Adrenal gland (tissue), 9 donors: ENCODE measurements at regions not wholly inside any gene's neighbourhood (a gene's known extent, or its start where the extent isn't known, plus 50 kb on each side); places are given as distances from the start of the nearest gene placed in this dataset.

Experiments
- DNase-seq, 7 donors: peaks; one replicate each; pipeline ENCODE4 v3.0.0-alpha.2; 2019 to 2020
- H3K27ac ChIP-seq, 5 donors: fragments of 200-600 bp; sonication (generic) in 4 of 5; 1 replicate in 3 of 5; 2 replicates in 2 of 5; pipeline versions ENCODE4 v1.5.1 to v1.8.0; 2016 to 2020; ENCODE audit warnings: mild to moderate bottlenecking in 1 of 5
- H3K27me3 ChIP-seq: fragments of 200-600 bp; 2 replicates; pipeline ENCODE4 v1.8.0; 2021
- H3K36me3 ChIP-seq, 2 donors: fragments of 200-600 bp; replicated peaks in 1 of 2; 1 replicate in 1 of 2; 2 replicates in 1 of 2; pipeline versions ENCODE4 v1.5.1 to v1.8.0; 2018 to 2022
- H3K4me1 ChIP-seq, 2 donors: fragments of 200-600 bp; replicated peaks in 1 of 2; 1 replicate in 1 of 2; 2 replicates in 1 of 2; pipeline versions ENCODE4 v1.5.1 to v1.8.0; 2018 to 2021
- H3K4me3 ChIP-seq, 4 donors: fragments of 200-600 bp; sonication (generic) in 3 of 4; one replicate each; pipeline ENCODE4 v1.5.1; 2016 to 2018
- H3K9me3 ChIP-seq, 3 donors: fragments of 200-600 bp; sonication (generic) in 1 of 3; replicated peaks in 1 of 3; 1 replicate in 2 of 3; 2 replicates in 1 of 3; pipeline versions ENCODE4 v1.5.1 to v1.8.0; 2016 to 2021
- POLR2A ChIP-seq, 2 donors: fragments of 450-650 bp; IDR thresholded peaks; one replicate each; pipeline ENCODE4 v1.6.1; 2017; ENCODE audit warnings: antibody characterized with exemption in 2 of 2, mild to moderate bottlenecking in 2 of 2, moderate library complexity in 1 of 2
- WGBS, 4 donors: extraction: QIAGEN DNeasy Blood & Tissue Kit in 2 of 4; methylation state at CpG; one replicate each; pipeline versions ENCODE4 v1.1.5 to v1.1.7; 2013 to 2017; 5-methylcytosine and 5-hydroxymethylcytosine counted together
- intact Hi-C, 2 donors: fragments of 100-400 bp; cut with DNase I; formaldehyde crosslinking; loops; one replicate each; pipeline versions ENCODE4 v1.14.1 to v1.15.0; 2022 to 2023
- TF ChIP-seq, protein P1 (sequence below), 6 experiments: fragments of 450-650 bp in 4 of 6; fragments of 200-600 bp in 2 of 6; sonication (generic) in 1 of 6; IDR thresholded peaks; 1 replicate in 5 of 6; 2 replicates in 1 of 6; pipeline versions ENCODE4 v1.5.1 to v1.8.0; 2016 to 2021; ENCODE audit warnings: antibody characterized with exemption in 6 of 6, mild to moderate bottlenecking in 2 of 6, moderate library complexity in 1 of 6
- donor health status: healthy with polysubstance abuse.
- donor health status: Bipolar disorder and iron deficiency.
- donor health status: DM: yes; HTN: yes; CAD: no.
- donor health status: DM: no; HTN: no; CAD: no.
- donor health status: DM: no; HTN: no; CAD: no.

DNA sequence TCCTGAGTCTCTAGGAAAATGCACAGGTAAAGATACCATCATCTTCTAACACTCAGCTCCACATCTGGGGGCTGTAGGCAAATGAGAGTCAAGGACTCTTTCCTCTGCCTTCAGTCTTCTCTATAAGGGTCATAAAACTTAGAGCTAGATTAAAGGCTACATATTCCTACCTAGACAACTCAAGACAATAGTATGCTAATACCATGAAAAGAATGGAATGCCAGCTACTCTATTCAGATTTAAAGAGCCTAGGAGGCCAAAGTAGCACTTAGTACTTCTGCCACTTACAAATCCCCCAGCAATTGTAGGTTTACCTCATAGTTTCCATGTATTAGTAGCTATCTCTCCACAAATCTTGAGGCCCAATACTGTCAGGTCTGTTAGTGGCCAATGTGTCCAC lies 453.0 kb downstream of the SLITRK5 start:
- Histone ChIP-seq H3K27me3 (no peaks in the 10 kb centered on the region), H3K4me1 (no peaks in the 10 kb centered on the region), H3K9me3 (no peaks in the 10 kb centered on the region), H3K4me3 (no peak overlapping the region), H3K27ac (no peak overlapping the region), H3K36me3 (no peaks in the 10 kb centered on the region)
- no peak for TF ChIP-seq POLR2A (IDR thresholded peaks at IDR 0.05)
- TF ChIP-seq, protein P1, sequence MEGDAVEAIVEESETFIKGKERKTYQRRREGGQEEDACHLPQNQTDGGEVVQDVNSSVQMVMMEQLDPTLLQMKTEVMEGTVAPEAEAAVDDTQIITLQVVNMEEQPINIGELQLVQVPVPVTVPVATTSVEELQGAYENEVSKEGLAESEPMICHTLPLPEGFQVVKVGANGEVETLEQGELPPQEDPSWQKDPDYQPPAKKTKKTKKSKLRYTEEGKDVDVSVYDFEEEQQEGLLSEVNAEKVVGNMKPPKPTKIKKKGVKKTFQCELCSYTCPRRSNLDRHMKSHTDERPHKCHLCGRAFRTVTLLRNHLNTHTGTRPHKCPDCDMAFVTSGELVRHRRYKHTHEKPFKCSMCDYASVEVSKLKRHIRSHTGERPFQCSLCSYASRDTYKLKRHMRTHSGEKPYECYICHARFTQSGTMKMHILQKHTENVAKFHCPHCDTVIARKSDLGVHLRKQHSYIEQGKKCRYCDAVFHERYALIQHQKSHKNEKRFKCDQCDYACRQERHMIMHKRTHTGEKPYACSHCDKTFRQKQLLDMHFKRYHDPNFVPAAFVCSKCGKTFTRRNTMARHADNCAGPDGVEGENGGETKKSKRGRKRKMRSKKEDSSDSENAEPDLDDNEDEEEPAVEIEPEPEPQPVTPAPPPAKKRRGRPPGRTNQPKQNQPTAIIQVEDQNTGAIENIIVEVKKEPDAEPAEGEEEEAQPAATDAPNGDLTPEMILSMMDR (IDR thresholded peaks at IDR 0.05), result no peak
- DNase-seq, result no peak
- intact Hi-C loops, result no loop called here

- DNase-seq, result no peak
- Histone ChIP-seq H3K36me3 (no peaks in the 10 kb centered on the region), H3K27ac (no peak overlapping the region), H3K4me1 (no peaks in the 10 kb centered on the region), H3K27me3 (no peaks in the 10 kb centered on the region), H3K4me3 (no peak overlapping the region), H3K9me3 (no peaks in the 10 kb centered on the region)
- TF ChIP-seq, protein P1 (IDR thresholded peaks at IDR 0.05), result no peak
- no peak for TF ChIP-seq POLR2A (IDR thresholded peaks at IDR 0.05)
- 66 to 83% (median 71%) methylated on average over 3 of the region's 3 CpGs for WGBS, 4 donors
- intact Hi-C loops, result no loop called here
These were observed 453.9 kb downstream of the SLITRK5 start for GRCh38 chr13:88125055-88125454.

- TF ChIP-seq, protein P1 (IDR thresholded peaks at IDR 0.05), result no peak
- TF ChIP-seq POLR2A (IDR thresholded peaks at IDR 0.05), result no peak
- no peaks in the 10 kb centered on the region for H3K27me3 ChIP-seq
- H3K27ac ChIP-seq, result no peak overlapping the region
- H3K9me3 ChIP-seq, result no peaks in the 10 kb centered on the region
- intact Hi-C loops, result no loop called here
- DNase-seq, result no peak
- no peak overlapping the region for H3K4me3 ChIP-seq
- no peaks in the 10 kb centered on the region for H3K36me3 ChIP-seq
- H3K4me1 ChIP-seq, result no peaks in the 10 kb centered on the region
- WGBS, 4 donors, result 89 to 97% (median 92%) methylated on average over 21 to 27 of the region's 27 CpGs
These were observed 465.1 kb downstream of the SLITRK5 start for GRCh38 chr13:88136098-88136790.

- H3K4me1 ChIP-seq, result no peaks in the 10 kb centered on the region
- WGBS, 4 donors, result 47 to 77% (median 62%) methylated on average over 3 of the region's 3 CpGs
- intact Hi-C loops, result no loop called here
- H3K27ac ChIP-seq, result no peak overlapping the region
- no peak for TF ChIP-seq POLR2A (IDR thresholded peaks at IDR 0.05)
- TF ChIP-seq, protein P1 (IDR thresholded peaks at IDR 0.05), result no peak
- DNase-seq, result no peak
- H3K4me3 ChIP-seq, result no peak overlapping the region
- no peaks in the 10 kb centered on the region for H3K36me3 ChIP-seq
- H3K27me3 ChIP-seq, result no peaks in the 10 kb centered on the region
- H3K9me3 ChIP-seq, result no peaks in the 10 kb centered on the region
These were observed 471.5 kb downstream of the SLITRK5 start for GRCh38 chr13:88142653-88143052.
